ENCODE measurements at regions not wholly inside any gene's neighbourhood (a gene's known extent, or its start where the extent isn't known, plus 50 kb on each side); places are given as distances from the start of the nearest gene placed in this dataset.

DNA sequence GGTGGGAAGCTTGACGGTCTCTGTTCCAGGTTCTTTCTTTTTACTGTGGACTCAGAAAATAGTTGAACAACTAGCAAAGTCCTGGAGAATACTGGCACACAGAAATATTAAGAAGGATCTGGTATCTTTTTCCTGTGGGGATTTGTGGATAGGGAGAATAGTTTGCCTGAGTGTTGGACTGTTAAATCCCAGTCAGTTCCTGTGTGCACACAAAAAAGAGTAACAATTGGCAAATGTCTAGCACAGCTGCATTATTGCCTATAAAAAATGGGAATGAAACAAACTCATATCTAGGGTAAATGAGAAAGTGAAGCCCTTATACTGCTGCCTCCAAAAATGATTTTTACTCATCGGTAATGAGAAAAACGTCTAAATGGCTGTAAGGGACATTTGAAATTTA is 828.2 kb downstream of the JRKL start:
- intact Hi-C loops (cut with micrococcal nuclease; ENCODE audit: unreplicated experiment) = no loop called here

DNA sequence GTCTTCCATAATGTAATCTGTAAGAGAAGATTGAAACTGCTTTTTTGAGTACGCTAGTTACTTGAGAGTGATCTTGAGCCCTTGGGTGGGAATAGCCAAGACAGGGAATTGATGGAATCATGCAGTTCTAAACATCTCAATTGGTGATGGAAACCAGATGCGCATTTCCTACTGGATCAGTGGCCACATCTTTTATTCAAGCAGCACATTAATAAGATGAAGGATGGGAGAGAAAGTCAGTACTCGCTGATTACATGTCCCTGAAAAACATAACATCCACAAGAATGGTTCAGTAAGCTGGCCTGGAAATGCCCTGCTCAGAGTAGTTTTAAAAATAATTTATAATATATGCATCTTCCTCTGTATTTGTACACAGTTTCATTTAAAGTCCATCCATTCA is 833.8 kb downstream of the JRKL start:
- CTCF ChIA-PET = no interaction called here

More for the DNA sequence above, 828.2 kb downstream of the JRKL start:
- no peaks in the 10 kb centered on the region for H3K27me3 ChIP-seq (replicated peaks; ENCODE audit: control insufficient read depth, insufficient read depth, low read length)
- Mint-ChIP-seq H3K4me3 (ENCODE audit: unreplicated experiment) (no peak overlapping the region), H3K36me3 (ENCODE audit: insufficient read depth, unreplicated experiment) (no peaks in the 10 kb centered on the region), H3K9me3 (ENCODE audit: unreplicated experiment) (no peaks in the 10 kb centered on the region), H3K27me3 (ENCODE audit: insufficient read depth, unreplicated experiment) (peaks cover 3% of the 10 kb centered on the region), H3K4me1 (ENCODE audit: low read depth, unreplicated experiment) (no peaks in the 10 kb centered on the region), H3K27ac (ENCODE audit: unreplicated experiment) (no peak overlapping the region)
- no peak overlapping the region for H3K4me3 ChIP-seq (ENCODE audit: low read depth, low read length)
- POLR2A ChIA-PET = no interaction called here
- CTCF ChIA-PET = no interaction called here
- no TSS peak for BruUV-seq (replicated peaks)
- TF ChIP-seq, protein P1, sequence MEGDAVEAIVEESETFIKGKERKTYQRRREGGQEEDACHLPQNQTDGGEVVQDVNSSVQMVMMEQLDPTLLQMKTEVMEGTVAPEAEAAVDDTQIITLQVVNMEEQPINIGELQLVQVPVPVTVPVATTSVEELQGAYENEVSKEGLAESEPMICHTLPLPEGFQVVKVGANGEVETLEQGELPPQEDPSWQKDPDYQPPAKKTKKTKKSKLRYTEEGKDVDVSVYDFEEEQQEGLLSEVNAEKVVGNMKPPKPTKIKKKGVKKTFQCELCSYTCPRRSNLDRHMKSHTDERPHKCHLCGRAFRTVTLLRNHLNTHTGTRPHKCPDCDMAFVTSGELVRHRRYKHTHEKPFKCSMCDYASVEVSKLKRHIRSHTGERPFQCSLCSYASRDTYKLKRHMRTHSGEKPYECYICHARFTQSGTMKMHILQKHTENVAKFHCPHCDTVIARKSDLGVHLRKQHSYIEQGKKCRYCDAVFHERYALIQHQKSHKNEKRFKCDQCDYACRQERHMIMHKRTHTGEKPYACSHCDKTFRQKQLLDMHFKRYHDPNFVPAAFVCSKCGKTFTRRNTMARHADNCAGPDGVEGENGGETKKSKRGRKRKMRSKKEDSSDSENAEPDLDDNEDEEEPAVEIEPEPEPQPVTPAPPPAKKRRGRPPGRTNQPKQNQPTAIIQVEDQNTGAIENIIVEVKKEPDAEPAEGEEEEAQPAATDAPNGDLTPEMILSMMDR (IDR thresholded peaks at IDR 0.05; ENCODE audit: insufficient read depth in 1 of 2, low read depth in 1 of 2, low read length in 1 of 2, severe bottlenecking in 1 of 2, unreplicated experiment in 1 of 2) = no peak
- no peaks in the 10 kb centered on the region for H3K9me3 ChIP-seq
- H3K36me3 ChIP-seq (ENCODE audit: control insufficient read depth, insufficient read depth, low read length) = no peaks in the 10 kb centered on the region
- DNase-seq = no peak
- no peaks in the 10 kb centered on the region for H3K4me1 ChIP-seq

DNA sequence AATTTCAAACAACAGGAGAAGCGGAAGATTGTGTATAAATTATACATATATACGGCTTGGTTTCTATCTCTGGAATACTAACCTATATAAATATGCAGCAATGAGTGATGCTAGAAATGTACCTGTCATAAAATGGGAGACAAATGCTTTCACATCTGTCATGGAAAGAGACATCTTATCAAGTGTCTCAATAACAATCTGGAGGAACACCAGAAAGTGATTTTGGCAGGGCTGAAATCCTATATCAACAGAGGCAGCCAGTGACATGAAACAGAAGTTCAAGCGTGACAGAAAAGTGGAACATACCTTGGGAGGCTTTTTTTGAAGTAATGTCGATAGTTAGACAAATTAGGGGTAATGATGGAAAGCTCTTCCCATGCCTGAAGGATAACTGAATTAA is 834.6 kb downstream of the JRKL start:
- no peak for DNase-seq
- no peak overlapping the region for H3K4me3 Mint-ChIP-seq (ENCODE audit: unreplicated experiment)
- POLR2A ChIA-PET = no interaction called here
- H3K27me3 ChIP-seq (replicated peaks; ENCODE audit: control insufficient read depth, insufficient read depth, low read length) = no peaks in the 10 kb centered on the region
- H3K9me3 ChIP-seq = no peaks in the 10 kb centered on the region
- H3K9me3 Mint-ChIP-seq (ENCODE audit: unreplicated experiment) = no peaks in the 10 kb centered on the region
- no TSS peak for BruUV-seq (replicated peaks)
- H3K4me3 ChIP-seq (ENCODE audit: low read depth, low read length) = no peak overlapping the region
- TF ChIP-seq, protein P1 (IDR thresholded peaks at IDR 0.05; ENCODE audit: insufficient read depth in 1 of 2, low read depth in 1 of 2, low read length in 1 of 2, severe bottlenecking in 1 of 2, unreplicated experiment in 1 of 2) = no peak
- peaks cover 14% of the 10 kb centered on the region for H3K27me3 Mint-ChIP-seq (ENCODE audit: insufficient read depth, unreplicated experiment)
- CTCF ChIA-PET = no interaction called here
- H3K36me3 ChIP-seq (ENCODE audit: control insufficient read depth, insufficient read depth, low read length) = no peaks in the 10 kb centered on the region
- no peaks in the 10 kb centered on the region for H3K4me1 Mint-ChIP-seq (ENCODE audit: low read depth, unreplicated experiment)
- no peak overlapping the region for H3K27ac Mint-ChIP-seq (ENCODE audit: unreplicated experiment)
- no peaks in the 10 kb centered on the region for H3K4me1 ChIP-seq
- intact Hi-C loops (cut with micrococcal nuclease; ENCODE audit: unreplicated experiment) = no loop called here
- no peaks in the 10 kb centered on the region for H3K36me3 Mint-ChIP-seq (ENCODE audit: insufficient read depth, unreplicated experiment)

More for the DNA sequence above, 833.8 kb downstream of the JRKL start:
- H3K9me3 Mint-ChIP-seq (ENCODE audit: unreplicated experiment) = no peaks in the 10 kb centered on the region
- no peaks in the 10 kb centered on the region for H3K36me3 Mint-ChIP-seq (ENCODE audit: insufficient read depth, unreplicated experiment)
- no peak overlapping the region for H3K4me3 Mint-ChIP-seq (ENCODE audit: unreplicated experiment)
- no peaks in the 10 kb centered on the region for H3K27me3 ChIP-seq (replicated peaks; ENCODE audit: control insufficient read depth, insufficient read depth, low read length)
- no peaks in the 10 kb centered on the region for H3K4me1 ChIP-seq
- H3K27me3 Mint-ChIP-seq (ENCODE audit: insufficient read depth, unreplicated experiment) = peaks cover 12% of the 10 kb centered on the region
- no peaks in the 10 kb centered on the region for H3K36me3 ChIP-seq (ENCODE audit: control insufficient read depth, insufficient read depth, low read length)
- H3K9me3 ChIP-seq = no peaks in the 10 kb centered on the region
- no peaks in the 10 kb centered on the region for H3K4me1 Mint-ChIP-seq (ENCODE audit: low read depth, unreplicated experiment)
- no peak overlapping the region for H3K27ac Mint-ChIP-seq (ENCODE audit: unreplicated experiment)
- POLR2A ChIA-PET = no interaction called here
- no peak overlapping the region for H3K4me3 ChIP-seq (ENCODE audit: low read depth, low read length)
- intact Hi-C loops (cut with micrococcal nuclease; ENCODE audit: unreplicated experiment) = no loop called here
- TF ChIP-seq, protein P1 (IDR thresholded peaks at IDR 0.05; ENCODE audit: insufficient read depth in 1 of 2, low read depth in 1 of 2, low read length in 1 of 2, severe bottlenecking in 1 of 2, unreplicated experiment in 1 of 2) = no peak
- no TSS peak for BruUV-seq (replicated peaks)
- no peak for DNase-seq
